Hepatocyte (in vitro differentiated cells): ENCODE measurements at regions not wholly inside any gene's neighbourhood (a gene's known extent, or its start where the extent isn't known, plus 50 kb on each side); places are given as distances from the start of the nearest gene placed in this dataset.

Experiments
- DNase-seq: peaks from one replicate; pipeline ENCODE4 v3.0.0-alpha.2; 2016; ENCODE audit warnings: low spot score
- H2AFZ ChIP-seq: fragments of 200-600 bp; sonication (generic); 2 replicates; pipeline ENCODE4 v1.6.0; 2016; ENCODE audit warnings: antibody characterized with exemption, mild to moderate bottlenecking
- H3K27ac ChIP-seq: fragments of 200-600 bp; sonication (generic); 2 replicates; pipeline ENCODE4 v1.5.1; 2016; ENCODE audit warnings: mild to moderate bottlenecking
- H3K27me3 ChIP-seq: fragments of 200-600 bp; sonication (generic); 2 replicates; pipeline ENCODE4 v1.6.1; 2016
- H3K36me3 ChIP-seq: fragments of 200-600 bp; sonication (generic); replicated peaks from 2 replicates; pipeline ENCODE4 v1.5.1; 2016; ENCODE audit warnings: low read depth; ENCODE audit not compliant: insufficient read depth
- H3K4me1 ChIP-seq: fragments of 200-600 bp; sonication (generic); 2 replicates; pipeline ENCODE4 v1.5.1; 2016; ENCODE audit warnings: mild to moderate bottlenecking, moderate library complexity; ENCODE audit not compliant: insufficient read depth
- H3K4me2 ChIP-seq: fragments of 200-600 bp; sonication (generic); 2 replicates; pipeline ENCODE4 v1.6.0; 2016
- H3K4me3 ChIP-seq: fragments of 200-600 bp; sonication (generic); 2 replicates; pipeline ENCODE4 v1.5.1; 2016; ENCODE audit warnings: mild to moderate bottlenecking
- H3K79me2 ChIP-seq: fragments of 200-600 bp; sonication (generic); 2 replicates; pipeline ENCODE4 v1.6.0; 2017; ENCODE audit warnings: mild to moderate bottlenecking
- H3K9me2 ChIP-seq: fragments of 200-600 bp; sonication (generic); replicated peaks from 2 replicates; pipeline ENCODE4 v1.6.0; 2017; ENCODE audit warnings: mild to moderate bottlenecking; ENCODE audit not compliant: insufficient read depth
- H3K9me3 ChIP-seq: fragments of 200-600 bp; sonication (generic); 2 replicates; pipeline ENCODE4 v1.5.1; 2016; ENCODE audit warnings: low read depth, mild to moderate bottlenecking
- H4K20me1 ChIP-seq: fragments of 200-600 bp; sonication (generic); 2 replicates; pipeline ENCODE4 v1.6.0; 2016; ENCODE audit warnings: mild to moderate bottlenecking; ENCODE audit not compliant: insufficient read depth, poor library complexity, severe bottlenecking
- EZH2 ChIP-seq: fragments of 200-600 bp; sonication (generic); IDR thresholded peaks from 2 replicates; pipeline ENCODE4 v1.6.1; 2016; ENCODE audit warnings: antibody characterized with exemption, mild to moderate bottlenecking, borderline replicate concordance
- EZH2phosphoT487 ChIP-seq: fragments of 200-600 bp; sonication (generic); IDR thresholded peaks from one replicate; pipeline ENCODE4 v1.6.1; 2018; ENCODE audit warnings: antibody characterized with exemption, mild to moderate bottlenecking, low read depth, moderate library complexity; ENCODE audit not compliant: unreplicated experiment, severe bottlenecking
- WGBS: methylation state at CpG from one replicate; pipeline ENCODE4 v1.1.6; 2016; ENCODE audit warnings: low lambda C conversion rate; ENCODE audit errors: missing lambda C conversion rate; 5-methylcytosine and 5-hydroxymethylcytosine counted together
- TF ChIP-seq, protein P1 (sequence below): fragments of 200-600 bp; sonication (generic); IDR thresholded peaks from 2 replicates; pipeline ENCODE4 v1.5.1; 2016; ENCODE audit warnings: antibody characterized with exemption, mild to moderate bottlenecking; ENCODE audit not compliant: poor library complexity

DNA sequence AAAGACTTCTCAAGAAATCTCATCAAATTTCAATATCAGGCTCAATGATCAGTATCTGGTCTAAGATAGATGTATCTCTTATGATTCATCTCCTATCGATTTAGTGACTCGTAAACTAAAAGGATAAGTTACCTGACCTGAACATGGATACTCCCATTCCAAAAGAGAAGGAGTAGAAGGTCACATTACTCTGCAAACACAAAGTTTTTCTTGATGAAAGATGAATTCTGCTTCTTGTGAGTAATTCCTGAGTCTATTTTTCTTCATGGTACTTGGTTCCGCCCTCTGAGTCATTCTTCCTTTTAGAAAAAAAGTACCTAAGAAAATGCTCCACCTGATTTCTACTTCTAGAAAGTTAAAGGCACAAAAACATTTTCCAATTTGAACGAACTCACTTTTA is 223.1 kb upstream of the SLIT2 start:
- no peaks in the 10 kb centered on the region for H4K20me1 ChIP-seq
- H3K4me3 ChIP-seq, result no peak overlapping the region
- no peaks in the 10 kb centered on the region for H3K79me2 ChIP-seq
- no peaks in the 10 kb centered on the region for H3K4me1 ChIP-seq
- DNase-seq, result no peak
- H3K27ac ChIP-seq, result no peak overlapping the region
- no peaks in the 10 kb centered on the region for H3K36me3 ChIP-seq
- no peak overlapping the region for H3K4me2 ChIP-seq
- no peaks in the 10 kb centered on the region for H3K9me3 ChIP-seq
- 92% methylated on average over 4 of the region's 4 CpGs for WGBS
- TF ChIP-seq, protein P1, sequence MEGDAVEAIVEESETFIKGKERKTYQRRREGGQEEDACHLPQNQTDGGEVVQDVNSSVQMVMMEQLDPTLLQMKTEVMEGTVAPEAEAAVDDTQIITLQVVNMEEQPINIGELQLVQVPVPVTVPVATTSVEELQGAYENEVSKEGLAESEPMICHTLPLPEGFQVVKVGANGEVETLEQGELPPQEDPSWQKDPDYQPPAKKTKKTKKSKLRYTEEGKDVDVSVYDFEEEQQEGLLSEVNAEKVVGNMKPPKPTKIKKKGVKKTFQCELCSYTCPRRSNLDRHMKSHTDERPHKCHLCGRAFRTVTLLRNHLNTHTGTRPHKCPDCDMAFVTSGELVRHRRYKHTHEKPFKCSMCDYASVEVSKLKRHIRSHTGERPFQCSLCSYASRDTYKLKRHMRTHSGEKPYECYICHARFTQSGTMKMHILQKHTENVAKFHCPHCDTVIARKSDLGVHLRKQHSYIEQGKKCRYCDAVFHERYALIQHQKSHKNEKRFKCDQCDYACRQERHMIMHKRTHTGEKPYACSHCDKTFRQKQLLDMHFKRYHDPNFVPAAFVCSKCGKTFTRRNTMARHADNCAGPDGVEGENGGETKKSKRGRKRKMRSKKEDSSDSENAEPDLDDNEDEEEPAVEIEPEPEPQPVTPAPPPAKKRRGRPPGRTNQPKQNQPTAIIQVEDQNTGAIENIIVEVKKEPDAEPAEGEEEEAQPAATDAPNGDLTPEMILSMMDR, result no peak
- TF ChIP-seq EZH2phosphoT487 (no peak), EZH2 (no peak)
- H2AFZ ChIP-seq, result no peak overlapping the region
- H3K9me2 ChIP-seq, result no peaks in the 10 kb centered on the region
- no peaks in the 10 kb centered on the region for H3K27me3 ChIP-seq

DNA sequence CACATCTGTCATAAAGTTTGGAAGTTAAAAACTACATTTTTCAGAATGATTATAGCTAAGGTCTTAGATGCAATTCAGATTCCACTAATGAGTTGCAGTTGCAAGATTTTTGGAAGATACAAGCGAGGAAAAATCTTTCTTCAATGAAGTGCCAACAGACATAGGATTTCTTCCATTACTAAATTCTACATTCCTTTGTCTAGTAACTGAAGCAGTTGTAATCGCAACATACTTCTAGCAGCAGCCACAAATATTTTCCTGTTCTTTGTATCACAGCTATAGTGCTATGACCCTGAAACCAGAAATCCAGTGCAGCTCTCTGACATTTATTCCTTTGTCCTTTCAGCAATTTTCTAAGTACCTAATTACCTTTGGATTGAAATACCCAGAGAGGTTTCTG is 225.2 kb upstream of the SLIT2 start:
- Histone ChIP-seq H3K27ac (no peak overlapping the region), H3K27me3 (no peaks in the 10 kb centered on the region), H4K20me1 (no peaks in the 10 kb centered on the region), H3K9me3 (no peaks in the 10 kb centered on the region), H3K4me3 (no peak overlapping the region), H3K4me1 (no peaks in the 10 kb centered on the region), H2AFZ (no peak overlapping the region), H3K4me2 (no peak overlapping the region), H3K36me3 (no peaks in the 10 kb centered on the region), H3K9me2 (no peaks in the 10 kb centered on the region), H3K79me2 (no peaks in the 10 kb centered on the region)
- TF ChIP-seq, protein P1, result no peak
- TF ChIP-seq EZH2phosphoT487 (no peak), EZH2 (no peak)
- DNase-seq, result no peak
- 86% methylated on average over 2 of the region's 2 CpGs for WGBS

DNA sequence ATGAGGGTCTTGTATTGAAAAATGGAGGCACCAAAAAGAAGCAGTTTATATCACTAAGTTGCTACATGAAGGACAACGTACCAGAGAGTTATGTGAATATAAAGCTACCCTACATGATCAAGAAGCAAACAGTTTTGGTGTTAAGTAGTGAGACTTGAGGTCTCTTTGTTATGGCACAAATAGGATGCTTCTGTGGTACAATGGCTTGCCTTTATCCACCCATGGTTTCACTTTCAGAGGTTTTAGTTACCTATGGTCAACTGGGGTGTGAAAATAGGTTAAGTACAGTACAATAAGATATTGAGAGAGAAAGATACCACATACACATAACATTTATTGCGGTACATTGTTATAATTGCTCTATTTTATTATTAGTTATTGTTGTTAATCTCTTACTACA is 229.2 kb upstream of the SLIT2 start:
- Histone ChIP-seq H2AFZ (no peak overlapping the region), H3K9me2 (no peaks in the 10 kb centered on the region), H3K36me3 (no peaks in the 10 kb centered on the region), H3K79me2 (no peaks in the 10 kb centered on the region), H3K4me3 (no peak overlapping the region), H3K4me2 (no peak overlapping the region), H3K4me1 (no peaks in the 10 kb centered on the region), H3K27me3 (no peaks in the 10 kb centered on the region), H3K27ac (no peak overlapping the region), H4K20me1 (no peaks in the 10 kb centered on the region), H3K9me3 (no peaks in the 10 kb centered on the region)
- 95% methylated on average over 2 of the region's 2 CpGs for WGBS
- no peak for DNase-seq
- TF ChIP-seq, protein P1, result no peak
- no peak for TF ChIP-seq EZH2phosphoT487

DNA sequence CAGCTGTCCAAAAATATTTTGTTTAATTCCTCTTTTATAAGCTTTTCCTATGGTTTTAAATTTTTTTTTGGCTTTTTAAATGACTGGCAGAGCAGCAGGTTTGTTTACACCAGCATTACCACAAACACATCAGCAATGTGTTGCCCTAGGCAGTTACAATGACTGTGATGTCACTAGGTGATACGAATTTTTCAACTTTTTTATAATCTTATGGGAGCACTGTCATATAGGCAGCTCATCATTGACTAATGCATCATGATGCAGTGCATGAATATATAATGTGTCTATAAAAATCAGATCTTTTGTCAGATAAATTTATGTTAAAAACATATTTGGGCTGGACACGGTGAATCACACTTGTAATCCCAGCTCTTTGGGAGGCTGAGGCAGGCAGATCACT is 231.6 kb upstream of the SLIT2 start:
- no peak overlapping the region for H3K4me3 ChIP-seq
- H3K79me2 ChIP-seq, result no peaks in the 10 kb centered on the region
- TF ChIP-seq EZH2, result no peak
- TF ChIP-seq, protein P1, result no peak
- no peaks in the 10 kb centered on the region for H3K36me3 ChIP-seq
- 83% methylated on average over 2 of the region's 2 CpGs for WGBS
- no peaks in the 10 kb centered on the region for H4K20me1 ChIP-seq
- no peaks in the 10 kb centered on the region for H3K9me3 ChIP-seq
- H3K27me3 ChIP-seq, result no peaks in the 10 kb centered on the region
- H3K9me2 ChIP-seq, result no peaks in the 10 kb centered on the region
- no peak overlapping the region for H3K27ac ChIP-seq
- no peak for DNase-seq
- no peak overlapping the region for H2AFZ ChIP-seq
- H3K4me2 ChIP-seq, result no peak overlapping the region
- H3K4me1 ChIP-seq, result no peaks in the 10 kb centered on the region
